ENCODE measurements at regions not wholly inside any gene's neighbourhood (a gene's known extent, or its start where the extent isn't known, plus 50 kb on each side); places are given as distances from the start of the nearest gene placed in this dataset.
A peak's percentile ranks its signal among the peaks of the same experiment; 100 is the strongest.

GRCh38 chr7:124413029-124413428 is 352.6 kb downstream of the GPR37 start:
- DNase-seq, result no peak

- DNase-seq, result no peak
Measured at GRCh38 chr7:124412531-124412930, 353.1 kb downstream of the GPR37 start.

- peak; percentile 53 to 60 for DNase-seq
Measured at GRCh38 chr7:124411796-124412195, 353.8 kb downstream of the GPR37 start.

- DNase-seq, result peak in 1 of 2 experiments; percentile 19
Measured at GRCh38 chr7:124403587-124403986, 362.0 kb downstream of the GPR37 start.

GRCh38 chr7:124403112-124403511 is 362.5 kb downstream of the GPR37 start:
- DNase-seq, result no peak

- no peak for DNase-seq
Measured at GRCh38 chr7:124399941-124400340, 365.7 kb downstream of the GPR37 start.

- no peak for DNase-seq
Measured at GRCh38 chr7:124398937-124399552, 366.2 kb upstream of the TMEM229A start.

GRCh38 chr7:124397134-124397533 is 364.3 kb upstream of the TMEM229A start:
- no peak for DNase-seq

GRCh38 chr7:124390301-124390700 is 357.4 kb upstream of the TMEM229A start:
- DNase-seq, result no peak

- no peak for DNase-seq
Measured at GRCh38 chr7:124388751-124389150, 355.9 kb upstream of the TMEM229A start.

GRCh38 chr7:124387056-124387455 is 354.2 kb upstream of the TMEM229A start:
- no peak for DNase-seq

- DNase-seq, result no peak
Measured at GRCh38 chr7:124379296-124379695, 346.4 kb upstream of the TMEM229A start.

GRCh38 chr7:124376111-124376510 is 343.2 kb upstream of the TMEM229A start:
- no peak for DNase-seq

GRCh38 chr7:124375391-124375790 is 342.5 kb upstream of the TMEM229A start:
- no peak for DNase-seq

- no peak for DNase-seq
Measured at GRCh38 chr7:124369310-124369709, 336.4 kb upstream of the TMEM229A start.

GRCh38 chr7:124366118-124366517 is 333.3 kb upstream of the TMEM229A start:
- DNase-seq, result no peak

- no peak for DNase-seq
Measured at GRCh38 chr7:124364283-124364682, 331.4 kb upstream of the TMEM229A start.

GRCh38 chr7:124354201-124354600 is 321.3 kb upstream of the TMEM229A start:
- no peak for DNase-seq

GRCh38 chr7:124351950-124352349 is 319.1 kb upstream of the TMEM229A start:
- DNase-seq, result no peak

GRCh38 chr7:124349443-124349842 is 316.6 kb upstream of the TMEM229A start:
- DNase-seq, result no peak

- DNase-seq, result no peak
Measured at GRCh38 chr7:124338861-124339260, 306.0 kb upstream of the TMEM229A start.

- no peak for DNase-seq
Measured at GRCh38 chr7:124330731-124331407, 298.0 kb upstream of the TMEM229A start.

GRCh38 chr7:124328774-124329173 is 295.9 kb upstream of the TMEM229A start:
- no peak for DNase-seq

- no peak for DNase-seq
Measured at GRCh38 chr7:124324262-124324661, 291.4 kb upstream of the TMEM229A start.

- no peak for DNase-seq
Measured at GRCh38 chr7:124323597-124323996, 290.7 kb upstream of the TMEM229A start.

Measured in NCI-H524 (cell line).